ENCODE measurements at regions not wholly inside any gene's neighbourhood (a gene's known extent, or its start where the extent isn't known, plus 50 kb on each side); places are given as distances from the start of the nearest gene placed in this dataset.

- WGBS (ENCODE audit: low lambda C conversion rate): 22% methylated on average over 3 of the region's 3 CpGs
- H4K20me1 ChIP-seq (ENCODE audit: insufficient read depth): no peaks in the 10 kb centered on the region
- H2AFZ ChIP-seq (ENCODE audit: low read depth): no peak overlapping the region
- H3K4me3 ChIP-seq (ENCODE audit: low read depth in 2 of 2, low read length in 1 of 2): no peak overlapping the region
- H3K27ac ChIP-seq (ENCODE audit: low read depth in 2 of 2, low read length in 1 of 2): no peak overlapping the region
- H3K4me1 ChIP-seq (ENCODE audit: control insufficient read depth in 1 of 2, insufficient read depth in 2 of 2, low read depth in 1 of 2, low read length in 1 of 2): no peaks in the 10 kb centered on the region
- no peaks in the 10 kb centered on the region for H3K36me3 ChIP-seq (replicated peaks in 1 of 2; ENCODE audit: control insufficient read depth in 1 of 2, insufficient read depth in 2 of 2, low read length in 1 of 2)
- no peak for TF ChIP-seq RXRA (IDR thresholded peaks at IDR 0.05; ENCODE audit: borderline replicate concordance, low read depth)
- no peaks in the 10 kb centered on the region for H3K79me2 ChIP-seq (ENCODE audit: insufficient read depth)
- no peaks in the 10 kb centered on the region for H3F3A ChIP-seq (replicated peaks; ENCODE audit: insufficient read depth)
- H3K27me3 ChIP-seq (ENCODE audit: insufficient read depth): no peaks in the 10 kb centered on the region
- no peaks in the 10 kb centered on the region for H3K9me2 ChIP-seq
- H3K9ac ChIP-seq: no peak overlapping the region
- CTCF ChIA-PET: no interaction called here
- no peaks in the 10 kb centered on the region; the same call in 1 of the 2 replicates for H3K9me3 ChIP-seq
- no peak overlapping the region for H3K4me2 ChIP-seq
- POLR2A ChIA-PET: no interaction called here
- DNase-seq: no peak
Measured at GRCh38 chr2:34481542-34481941, 882.4 kb upstream of the FAM98A start.

DNA sequence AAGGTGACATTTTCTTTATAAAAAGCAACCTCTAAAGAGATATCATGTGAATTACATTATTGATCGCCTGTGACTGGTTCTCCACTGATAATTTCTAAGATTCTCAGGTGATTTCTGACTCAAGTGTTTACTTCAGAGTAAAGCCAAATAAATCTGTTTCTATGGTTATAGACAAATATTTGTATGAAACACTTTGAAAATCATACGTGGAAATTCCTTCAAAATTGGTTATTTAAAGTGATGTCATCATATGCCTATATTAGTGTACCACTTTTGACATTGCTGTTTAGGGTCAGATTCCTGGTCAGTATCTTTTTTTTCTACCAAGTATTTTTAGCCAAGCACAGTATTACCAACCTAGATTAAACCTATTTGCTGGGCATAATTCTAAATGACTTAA, 881.3 kb upstream of the FAM98A start:
- H3K4me3 ChIP-seq (ENCODE audit: low read depth in 2 of 2, low read length in 1 of 2): no peak overlapping the region
- TF ChIP-seq EZH2phosphoT487 (IDR thresholded peaks at IDR 0.05; ENCODE audit: borderline replicate concordance, low read depth) (no peak), MXI1 (IDR thresholded peaks at IDR 0.05; ENCODE audit: low read depth, low read length) (no peak), GABPA (IDR thresholded peaks at IDR 0.05; ENCODE audit: low read depth) (no peak), SMC3 (IDR thresholded peaks at IDR 0.05; ENCODE audit: low read depth, low read length) (no peak), TCF12 (IDR thresholded peaks at IDR 0.05) (no peak), POLR2AphosphoS5 (IDR thresholded peaks at IDR 0.05; ENCODE audit: low read depth, low read length) (no peak), YY1 (IDR thresholded peaks at IDR 0.05; ENCODE audit: low read depth) (no peak), TEAD4 (IDR thresholded peaks at IDR 0.05; ENCODE audit: borderline replicate concordance, insufficient read depth) (no peak)
- TF ChIP-seq, protein P1, sequence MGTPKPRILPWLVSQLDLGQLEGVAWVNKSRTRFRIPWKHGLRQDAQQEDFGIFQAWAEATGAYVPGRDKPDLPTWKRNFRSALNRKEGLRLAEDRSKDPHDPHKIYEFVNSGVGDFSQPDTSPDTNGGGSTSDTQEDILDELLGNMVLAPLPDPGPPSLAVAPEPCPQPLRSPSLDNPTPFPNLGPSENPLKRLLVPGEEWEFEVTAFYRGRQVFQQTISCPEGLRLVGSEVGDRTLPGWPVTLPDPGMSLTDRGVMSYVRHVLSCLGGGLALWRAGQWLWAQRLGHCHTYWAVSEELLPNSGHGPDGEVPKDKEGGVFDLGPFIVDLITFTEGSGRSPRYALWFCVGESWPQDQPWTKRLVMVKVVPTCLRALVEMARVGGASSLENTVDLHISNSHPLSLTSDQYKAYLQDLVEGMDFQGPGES (IDR thresholded peaks at IDR 0.05; ENCODE audit: low read depth, low read length): no peak
- H3K27ac ChIP-seq (ENCODE audit: low read depth in 2 of 2, low read length in 1 of 2): no peak overlapping the region
- H3K9ac ChIP-seq: no peak overlapping the region
- 3% methylated on average over 2 of the region's 2 CpGs for WGBS (ENCODE audit: low lambda C conversion rate)
- no peak for DNase-seq
- H3K36me3 ChIP-seq (replicated peaks in 1 of 2; ENCODE audit: control insufficient read depth in 1 of 2, insufficient read depth in 2 of 2, low read length in 1 of 2): no peaks in the 10 kb centered on the region
- H3K4me2 ChIP-seq: no peak overlapping the region
- H2AFZ ChIP-seq (ENCODE audit: low read depth): no peak overlapping the region
- no peaks in the 10 kb centered on the region for H3K27me3 ChIP-seq (ENCODE audit: insufficient read depth)
- H4K20me1 ChIP-seq (ENCODE audit: insufficient read depth): no peaks in the 10 kb centered on the region
- ChIA-PET CTCF (no interaction called here), POLR2A (no interaction called here)
- no peaks in the 10 kb centered on the region for H3F3A ChIP-seq (replicated peaks; ENCODE audit: insufficient read depth)
- H3K9me3 ChIP-seq: no peaks in the 10 kb centered on the region; the same call in 1 of the 2 replicates
- H3K9me2 ChIP-seq: no peaks in the 10 kb centered on the region
- H3K79me2 ChIP-seq (ENCODE audit: insufficient read depth): no peaks in the 10 kb centered on the region
- H3K4me1 ChIP-seq (ENCODE audit: control insufficient read depth in 1 of 2, insufficient read depth in 2 of 2, low read depth in 1 of 2, low read length in 1 of 2): no peaks in the 10 kb centered on the region

GRCh38 chr2:34475156-34475555, 876.1 kb upstream of the FAM98A start:
- no peak overlapping the region for H3K4me3 ChIP-seq (ENCODE audit: low read depth in 2 of 2, low read length in 1 of 2)
- WGBS (ENCODE audit: low lambda C conversion rate): 0% methylated on average over 1 of the region's 1 CpG
- no peak overlapping the region for H3K27ac ChIP-seq (ENCODE audit: low read depth in 2 of 2, low read length in 1 of 2)
- H3K9me2 ChIP-seq: no peaks in the 10 kb centered on the region
- ChIA-PET CTCF (no interaction called here), POLR2A (no interaction called here)
- no peaks in the 10 kb centered on the region for H3K27me3 ChIP-seq (ENCODE audit: insufficient read depth)
- H3F3A ChIP-seq (replicated peaks; ENCODE audit: insufficient read depth): no peaks in the 10 kb centered on the region
- H3K9ac ChIP-seq: no peak overlapping the region
- H2AFZ ChIP-seq (ENCODE audit: low read depth): no peak overlapping the region
- H3K36me3 ChIP-seq (replicated peaks in 1 of 2; ENCODE audit: control insufficient read depth in 1 of 2, insufficient read depth in 2 of 2, low read length in 1 of 2): peaks cover 0 to 3% of the 10 kb centered on the region in 2 experiments
- DNase-seq: no peak
- H3K79me2 ChIP-seq (ENCODE audit: insufficient read depth): no peaks in the 10 kb centered on the region
- H3K9me3 ChIP-seq: peaks cover 4% of the 10 kb centered on the region; the same call in 1 of the 2 replicates
- TF ChIP-seq JUND (IDR thresholded peaks at IDR 0.05) (no peak), NRF1 (IDR thresholded peaks at IDR 0.05; ENCODE audit: low read depth, low read length) (no peak), CTCF (IDR thresholded peaks at IDR 0.05) (no peak), NFIC (IDR thresholded peaks at IDR 0.05; ENCODE audit: borderline replicate concordance) (no peak), RFX5 (IDR thresholded peaks at IDR 0.05; ENCODE audit: low read length) (no peak), SMC3 (IDR thresholded peaks at IDR 0.05; ENCODE audit: low read depth, low read length) (no peak)
- TF ChIP-seq, protein P2, sequence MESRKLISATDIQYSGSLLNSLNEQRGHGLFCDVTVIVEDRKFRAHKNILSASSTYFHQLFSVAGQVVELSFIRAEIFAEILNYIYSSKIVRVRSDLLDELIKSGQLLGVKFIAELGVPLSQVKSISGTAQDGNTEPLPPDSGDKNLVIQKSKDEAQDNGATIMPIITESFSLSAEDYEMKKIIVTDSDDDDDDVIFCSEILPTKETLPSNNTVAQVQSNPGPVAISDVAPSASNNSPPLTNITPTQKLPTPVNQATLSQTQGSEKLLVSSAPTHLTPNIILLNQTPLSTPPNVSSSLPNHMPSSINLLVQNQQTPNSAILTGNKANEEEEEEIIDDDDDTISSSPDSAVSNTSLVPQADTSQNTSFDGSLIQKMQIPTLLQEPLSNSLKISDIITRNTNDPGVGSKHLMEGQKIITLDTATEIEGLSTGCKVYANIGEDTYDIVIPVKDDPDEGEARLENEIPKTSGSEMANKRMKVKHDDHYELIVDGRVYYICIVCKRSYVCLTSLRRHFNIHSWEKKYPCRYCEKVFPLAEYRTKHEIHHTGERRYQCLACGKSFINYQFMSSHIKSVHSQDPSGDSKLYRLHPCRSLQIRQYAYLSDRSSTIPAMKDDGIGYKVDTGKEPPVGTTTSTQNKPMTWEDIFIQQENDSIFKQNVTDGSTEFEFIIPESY (IDR thresholded peaks at IDR 0.05; ENCODE audit: borderline replicate concordance, low read depth): no peak
- H3K4me1 ChIP-seq (ENCODE audit: control insufficient read depth in 1 of 2, insufficient read depth in 2 of 2, low read depth in 1 of 2, low read length in 1 of 2): no peaks in the 10 kb centered on the region
- H4K20me1 ChIP-seq (ENCODE audit: insufficient read depth): no peaks in the 10 kb centered on the region
- H3K4me2 ChIP-seq: no peak overlapping the region

All from SK-N-SH (cell line).